Endothelial cell of umbilical vein (primary cell): ENCODE measurements at regions not wholly inside any gene's neighbourhood (a gene's known extent, or its start where the extent isn't known, plus 50 kb on each side); places are given as distances from the start of the nearest gene placed in this dataset.

Experiments
- BruUV-seq: library from RNA; stranded (reverse); fragments of 400-500 nt; replicated peaks from 2 replicates; lab custom pipeline; 2021; lab: Mats Ljungman, UMichigan
- CTCF ChIA-PET: fragments of 300-600, 350-600 bp; sonication (Branson Sonifier 250); formaldehyde crosslinking; loops from one replicate; lab custom pipeline; 2021; ENCODE audit warnings: antibody characterized with exemption, inconsistent platforms; lab: Charles Lee
- POLR2A ChIA-PET: fragments of 300-600, 350-600 bp; sonication (Branson Sonifier 250); formaldehyde crosslinking; loops from one replicate; lab custom pipeline; 2021; ENCODE audit warnings: antibody characterized with exemption, inconsistent platforms; lab: Charles Lee
- DNase-seq: peaks from one replicate; pipeline ENCODE4 v3.0.0-alpha.2; 2011; ENCODE audit warnings: low read depth, low spot score
- FAIRE-seq: peaks from 2 replicates; lab custom pipeline; 2011; peaks lifted over from hg19 to GRCh38; lab: Jason Lieb, UNC
- H2AFZ ChIP-seq: 2 replicates; pipeline ENCODE4 v1.6.0; 2012; ENCODE audit warnings: low read depth, low read length, control low read depth, inconsistent platforms
- H3K27ac ChIP-seq: 2 replicates; pipeline ENCODE4 v1.5.1; 2011; ENCODE audit warnings: low read depth, mild to moderate bottlenecking, control low read depth, low read length, moderate library complexity; ENCODE audit not compliant: insufficient read depth
- H3K27me3 ChIP-seq, 2 experiments: 2 replicates each; pipeline versions ENCODE4 v1.6.0 to v1.6.1; 2011; ENCODE audit warnings: low read length in 2 of 2, mixed read lengths in 1 of 2; ENCODE audit not compliant: control insufficient read depth in 2 of 2, insufficient read depth in 2 of 2
- H3K36me3 ChIP-seq, 2 experiments: 2 replicates in 1 of 2; 3 replicates in 1 of 2; pipeline ENCODE4 v1.5.1; 2011; ENCODE audit warnings: low read length in 2 of 2, mild to moderate bottlenecking in 1 of 2, moderate library complexity in 1 of 2; ENCODE audit not compliant: control insufficient read depth in 2 of 2, insufficient read depth in 2 of 2; ENCODE audit errors: extremely low read depth in 1 of 2
- H3K4me1 ChIP-seq: 3 replicates; pipeline ENCODE4 v1.5.1; 2011; ENCODE audit warnings: mild to moderate bottlenecking, low read length; ENCODE audit not compliant: control insufficient read depth, insufficient read depth; ENCODE audit errors: extremely low read depth
- H3K4me2 ChIP-seq: 2 replicates; pipeline ENCODE4 v1.6.1; 2011; ENCODE audit warnings: low read length, control low read depth, mixed read lengths; ENCODE audit not compliant: insufficient read depth
- H3K4me3 ChIP-seq, 3 experiments: fragments of 200-600 bp in 1 of 3; sonication (generic), shearing (Covaris generic) in 1 of 3; replicated peaks in 1 of 3; 2 replicates each; pipeline ENCODE4 v1.5.1; 2011 to 2016; ENCODE audit warnings: control low read depth in 3 of 3, low read length in 3 of 3, mild to moderate bottlenecking in 2 of 3, inconsistent platforms in 1 of 3, low read depth in 1 of 3, moderate library complexity in 1 of 3; ENCODE audit not compliant: insufficient read depth in 1 of 3
- H3K79me2 ChIP-seq: 2 replicates; pipeline ENCODE4 v1.6.0; 2012; ENCODE audit warnings: low read length, inconsistent platforms; ENCODE audit not compliant: control insufficient read depth, insufficient read depth
- H3K9ac ChIP-seq: replicated peaks from 2 replicates; pipeline ENCODE3; 2011; ENCODE audit warnings: low read length, control low read depth; ENCODE audit not compliant: insufficient read depth; ENCODE audit errors: extremely low read depth
- H3K9me1 ChIP-seq: replicated peaks from 3 replicates; pipeline ENCODE4 v1.6.0; 2011; ENCODE audit warnings: mild to moderate bottlenecking, low read length; ENCODE audit not compliant: control insufficient read depth, insufficient read depth; ENCODE audit errors: extremely low read depth
- H3K9me3 ChIP-seq: replicated peaks from 2 replicates; pipeline ENCODE4 v1.5.1; 2012; ENCODE audit warnings: low read length, inconsistent platforms; ENCODE audit not compliant: control insufficient read depth, insufficient read depth
- H4K20me1 ChIP-seq: replicated peaks from 2 replicates; pipeline ENCODE3; 2011; ENCODE audit warnings: mild to moderate bottlenecking, low read length; ENCODE audit not compliant: control insufficient read depth, insufficient read depth; ENCODE audit errors: extremely low read depth
- EZH2 ChIP-seq: IDR thresholded peaks from 2 replicates; pipeline ENCODE4 v1.6.1; 2012; ENCODE audit warnings: borderline replicate concordance, low read depth, mild to moderate bottlenecking, moderate library complexity, low read length, inconsistent platforms; ENCODE audit not compliant: severe bottlenecking
- FOS ChIP-seq: IDR thresholded peaks from 2 replicates; pipeline ENCODE4 v1.6.1; 2011; ENCODE audit warnings: mild to moderate bottlenecking, low read length, moderate library complexity, borderline replicate concordance; ENCODE audit not compliant: insufficient read depth
- GATA2 ChIP-seq: IDR thresholded peaks from 2 replicates; pipeline ENCODE4 v1.7.0; 2011; ENCODE audit warnings: low read depth, mild to moderate bottlenecking, moderate library complexity, mixed read lengths, low read length; ENCODE audit not compliant: insufficient read length, insufficient read depth
- MAX ChIP-seq: IDR thresholded peaks from 2 replicates; pipeline ENCODE4 v1.6.1; 2011; ENCODE audit not compliant: insufficient read depth, insufficient read length
- MYC ChIP-seq: IDR thresholded peaks from one replicate; pipeline ENCODE4 v1.6.1; 2011; ENCODE audit warnings: mild to moderate bottlenecking, low read depth, low read length
- POLR2A ChIP-seq: IDR thresholded peaks from 2 replicates; pipeline ENCODE4 v1.6.1; 2012; ENCODE audit warnings: low read depth, mild to moderate bottlenecking, control low read depth, low read length
- POLR2AphosphoS5 ChIP-seq: IDR thresholded peaks from 2 replicates; pipeline ENCODE4 v1.6.1; 2012; ENCODE audit warnings: low read depth, mild to moderate bottlenecking, control low read depth, low read length, moderate library complexity; ENCODE audit not compliant: insufficient read depth
- dilution Hi-C: fragments of 300-500 bp; cut with MboI; formaldehyde crosslinking; loops from one replicate; pipeline ENCODE4 v1.15.0; 2019; ENCODE audit warnings: low sequenced_read_pairs; ENCODE audit not compliant: extremely low pct_ligation_motif_present
- intact Hi-C: fragments of 100-400 bp; cut with micrococcal nuclease; formaldehyde crosslinking; loops from one replicate; pipeline ENCODE4 v1.10.0; 2022
- TF ChIP-seq, protein P1 (sequence below), 2 donors: IDR thresholded peaks; 1 replicate in 1 of 2; 2 replicates in 1 of 2; pipeline ENCODE4 v1.5.1; 2011; ENCODE audit warnings: low read length in 2 of 2, mild to moderate bottlenecking in 2 of 2, moderate library complexity in 2 of 2, control low read depth in 1 of 2, inconsistent platforms in 1 of 2, low read depth in 1 of 2; ENCODE audit not compliant: insufficient read depth in 1 of 2; ENCODE audit errors: extremely low read depth in 1 of 2

DNA sequence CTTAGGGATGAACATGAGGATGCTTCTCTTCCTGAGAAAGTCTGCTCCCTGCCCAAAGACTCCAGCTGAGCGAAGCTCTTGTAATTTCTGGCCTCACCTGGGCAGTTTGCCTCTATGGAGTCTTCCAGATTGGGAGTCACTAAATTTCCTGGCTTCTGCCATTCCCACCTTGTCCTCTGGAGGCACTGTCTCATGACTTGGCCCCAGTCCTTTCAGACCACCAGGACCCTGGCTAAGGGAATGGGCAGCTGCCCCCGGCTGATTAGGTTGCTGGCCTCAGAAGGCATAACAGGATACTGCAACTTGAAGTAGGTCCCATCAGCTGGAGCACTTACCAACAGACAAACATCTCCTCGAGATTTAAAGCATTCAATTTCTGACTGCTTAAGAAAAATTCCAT lies 128.1 kb upstream of the SPON1 start:
- H3K79me2 ChIP-seq = no peaks in the 10 kb centered on the region
- FAIRE-seq (no peak), DNase-seq (peak; percentile 4)
- H3K4me2 ChIP-seq = no peak overlapping the region
- peaks cover 0 to 4% of the 10 kb centered on the region in 2 experiments for H3K27me3 ChIP-seq
- no peak overlapping the region for H3K4me3 ChIP-seq
- H3K9me1 ChIP-seq = no peaks in the 10 kb centered on the region
- dilution Hi-C loops (no loop called here), intact Hi-C loops (no loop called here)
- ChIA-PET CTCF (interaction anchor here (0.8 to 1.6 kb wide), 3 partner anchors 10 to 43 kb away, joined by 3 to 4 read pairs (median 4); no protein-coding TSS in a partner anchor), POLR2A (no interaction called here)
- H4K20me1 ChIP-seq = no peaks in the 10 kb centered on the region
- BruUV-seq = no TSS peak
- H3K36me3 ChIP-seq = no peaks in the 10 kb centered on the region
- no peak overlapping the region for H3K27ac ChIP-seq
- no peaks in the 10 kb centered on the region for H3K9me3 ChIP-seq
- H3K9ac ChIP-seq = no peak overlapping the region
- no peak overlapping the region for H2AFZ ChIP-seq
- H3K4me1 ChIP-seq = no peaks in the 10 kb centered on the region
- TF ChIP-seq, protein P1, sequence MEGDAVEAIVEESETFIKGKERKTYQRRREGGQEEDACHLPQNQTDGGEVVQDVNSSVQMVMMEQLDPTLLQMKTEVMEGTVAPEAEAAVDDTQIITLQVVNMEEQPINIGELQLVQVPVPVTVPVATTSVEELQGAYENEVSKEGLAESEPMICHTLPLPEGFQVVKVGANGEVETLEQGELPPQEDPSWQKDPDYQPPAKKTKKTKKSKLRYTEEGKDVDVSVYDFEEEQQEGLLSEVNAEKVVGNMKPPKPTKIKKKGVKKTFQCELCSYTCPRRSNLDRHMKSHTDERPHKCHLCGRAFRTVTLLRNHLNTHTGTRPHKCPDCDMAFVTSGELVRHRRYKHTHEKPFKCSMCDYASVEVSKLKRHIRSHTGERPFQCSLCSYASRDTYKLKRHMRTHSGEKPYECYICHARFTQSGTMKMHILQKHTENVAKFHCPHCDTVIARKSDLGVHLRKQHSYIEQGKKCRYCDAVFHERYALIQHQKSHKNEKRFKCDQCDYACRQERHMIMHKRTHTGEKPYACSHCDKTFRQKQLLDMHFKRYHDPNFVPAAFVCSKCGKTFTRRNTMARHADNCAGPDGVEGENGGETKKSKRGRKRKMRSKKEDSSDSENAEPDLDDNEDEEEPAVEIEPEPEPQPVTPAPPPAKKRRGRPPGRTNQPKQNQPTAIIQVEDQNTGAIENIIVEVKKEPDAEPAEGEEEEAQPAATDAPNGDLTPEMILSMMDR (IDR thresholded peaks at IDR 0.05; ENCODE audit: extremely low read depth in 1 of 2, insufficient read depth in 1 of 2, low read depth in 1 of 2, low read length in 2 of 2) = peak; percentile 37 to 53
- TF ChIP-seq POLR2AphosphoS5 = no peak

DNA sequence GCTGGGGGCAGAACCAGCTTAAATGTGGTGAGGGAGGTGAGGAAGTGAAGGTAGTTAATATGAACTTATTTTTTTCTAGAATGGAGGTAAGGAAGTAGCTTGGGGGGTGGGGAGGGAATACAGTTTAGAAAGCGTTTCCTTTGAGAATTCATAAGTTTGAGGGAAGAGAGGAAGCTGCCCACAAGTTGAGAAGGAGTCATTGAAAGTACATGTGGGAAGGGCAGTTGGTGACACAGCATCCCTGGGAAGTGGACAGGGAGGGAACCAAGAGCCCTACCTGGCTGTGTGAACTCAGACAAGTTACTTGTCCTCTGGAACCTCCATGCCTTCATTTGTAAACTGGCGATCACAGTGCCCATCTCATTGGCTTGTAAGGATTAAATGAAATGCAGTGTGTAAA lies 125.9 kb upstream of the SPON1 start:
- H3K4me3 ChIP-seq = no peak overlapping the region
- H2AFZ ChIP-seq = no peak overlapping the region
- TF ChIP-seq EZH2 (no peak), GATA2 (no peak), MYC (no peak), POLR2AphosphoS5 (no peak), FOS (no peak), MAX (no peak), POLR2A (no peak)
- TF ChIP-seq, protein P1 (IDR thresholded peaks at IDR 0.05; ENCODE audit: extremely low read depth in 1 of 2, insufficient read depth in 1 of 2, low read depth in 1 of 2, low read length in 2 of 2) = no peak
- no peak overlapping the region for H3K9ac ChIP-seq
- intact Hi-C loops = no loop called here
- dilution Hi-C loops = no loop called here
- no peak overlapping the region for H3K27ac ChIP-seq
- ChIA-PET POLR2A (no interaction called here), CTCF (interaction anchor here (1.1 kb wide), 1 partner anchor 75 kb away, joined by 3 read pairs; no protein-coding TSS in a partner anchor)
- BruUV-seq = no TSS peak
- H3K9me3 ChIP-seq = no peaks in the 10 kb centered on the region
- H3K9me1 ChIP-seq = no peaks in the 10 kb centered on the region
- no peaks in the 10 kb centered on the region for H3K79me2 ChIP-seq
- H3K36me3 ChIP-seq = no peaks in the 10 kb centered on the region
- no peaks in the 10 kb centered on the region for H3K4me1 ChIP-seq
- H4K20me1 ChIP-seq = no peaks in the 10 kb centered on the region
- no peak overlapping the region for H3K4me2 ChIP-seq
- DNase-seq = no peak
- no peak for FAIRE-seq
- H3K27me3 ChIP-seq = no peaks in the 10 kb centered on the region
